HG03280 (cell line): ENCODE measurements at regions not wholly inside any gene's neighbourhood (a gene's known extent, or its start where the extent isn't known, plus 50 kb on each side); places are given as distances from the start of the nearest gene placed in this dataset.

Source experiments
- ATAC-seq: cut with Tn5 transposase; IDR thresholded peaks from one replicate; pipeline ENCODE4 v1.9.1; 2021; ENCODE audit warnings: mild to moderate bottlenecking, moderate library complexity; ENCODE audit not compliant: unreplicated experiment

DNA sequence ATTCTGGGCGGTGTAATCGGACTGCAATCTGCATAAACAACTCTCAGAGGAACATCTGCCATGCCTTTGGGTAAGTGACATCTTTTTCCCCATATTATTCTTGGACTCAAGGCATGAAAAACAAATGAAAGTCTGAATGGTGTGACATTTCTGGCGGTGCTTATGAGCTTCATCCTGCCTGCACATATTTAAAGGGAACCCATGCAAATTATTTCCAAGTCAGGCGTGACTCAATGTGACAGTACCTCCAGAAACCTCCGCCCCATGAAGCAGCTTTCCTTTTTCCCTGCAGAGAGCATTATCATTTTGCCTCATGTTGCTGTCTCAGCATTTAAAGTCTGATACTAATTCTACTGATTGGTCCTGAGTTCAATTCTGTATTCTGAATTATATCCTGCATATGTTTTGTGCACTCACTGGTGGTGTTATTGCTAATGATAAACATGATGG is 585.4 kb downstream of the SNAPC1 start:
- no peak for ATAC-seq

DNA sequence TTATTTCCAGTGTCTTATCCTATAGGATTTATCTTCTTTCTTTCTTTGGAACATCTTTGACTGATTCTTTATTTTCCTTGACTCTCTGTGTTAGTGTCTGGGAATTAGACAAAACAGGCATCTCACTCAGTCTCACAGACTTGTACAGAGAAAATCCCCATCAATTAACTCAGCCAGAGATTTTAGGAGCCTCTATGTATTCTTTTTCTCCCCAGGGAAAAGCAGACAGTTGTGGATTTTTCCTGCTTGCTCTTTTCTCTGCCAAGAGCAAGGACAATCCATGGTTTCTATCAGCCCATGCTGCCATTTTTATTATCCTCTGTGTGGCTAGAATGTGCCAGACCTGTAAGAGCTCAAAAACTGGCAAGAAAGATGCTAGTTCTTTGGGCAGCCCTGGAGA is 595.1 kb downstream of the SNAPC1 start:
- ATAC-seq = no peak

- ATAC-seq = no peak
Measured at GRCh38 chr14:62364161-62364560, 601.9 kb downstream of the SNAPC1 start.

DNA sequence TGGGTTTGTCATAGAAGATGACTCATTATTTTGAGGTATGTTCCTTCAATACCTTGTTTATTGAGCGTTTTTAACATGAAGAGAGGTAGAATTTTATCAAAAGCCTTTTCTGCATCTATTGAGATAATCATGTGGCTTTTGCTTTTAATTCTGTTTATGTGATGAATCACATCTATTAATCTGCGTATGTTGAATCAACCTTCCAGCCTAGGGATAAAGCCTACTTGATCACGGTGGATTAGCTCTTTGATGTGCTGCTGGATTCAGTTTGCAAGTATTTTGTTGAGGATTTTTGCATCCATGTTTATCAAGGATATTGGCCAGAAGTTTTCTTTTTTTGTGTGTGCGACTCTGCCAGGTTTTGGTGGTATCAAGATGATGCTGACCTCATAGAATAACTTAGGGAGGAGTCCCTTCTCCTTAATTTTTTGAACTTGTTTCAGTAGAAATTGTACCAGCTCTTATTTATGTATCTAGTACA is 602.6 kb downstream of the SNAPC1 start:
- ATAC-seq = no peak

- ATAC-seq = no peak
Measured at GRCh38 chr14:62369919-62370560, 607.8 kb downstream of the SNAPC1 start.

DNA sequence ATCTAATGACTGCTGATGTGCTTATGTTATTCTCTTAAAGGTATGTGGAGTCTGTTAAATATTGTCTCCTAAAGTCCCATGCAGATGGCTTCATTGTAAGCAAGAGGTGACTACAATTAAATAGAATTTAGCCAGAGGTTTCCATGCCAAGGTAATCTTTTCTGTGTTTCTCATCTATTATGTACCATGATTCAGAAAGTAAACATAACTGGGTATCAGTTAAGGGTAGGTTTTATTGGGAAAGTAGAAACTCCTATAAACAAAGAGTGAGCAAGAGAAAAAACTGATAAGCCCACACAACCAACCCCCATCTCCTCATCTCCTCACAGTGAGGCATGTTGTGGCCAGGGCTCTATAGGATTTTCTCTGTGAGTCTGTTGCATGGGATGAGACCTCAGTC is 611.7 kb downstream of the SNAPC1 start:
- no peak for ATAC-seq

- ATAC-seq = no peak
Measured at GRCh38 chr14:62378057-62378456, 615.8 kb downstream of the SNAPC1 start.

DNA sequence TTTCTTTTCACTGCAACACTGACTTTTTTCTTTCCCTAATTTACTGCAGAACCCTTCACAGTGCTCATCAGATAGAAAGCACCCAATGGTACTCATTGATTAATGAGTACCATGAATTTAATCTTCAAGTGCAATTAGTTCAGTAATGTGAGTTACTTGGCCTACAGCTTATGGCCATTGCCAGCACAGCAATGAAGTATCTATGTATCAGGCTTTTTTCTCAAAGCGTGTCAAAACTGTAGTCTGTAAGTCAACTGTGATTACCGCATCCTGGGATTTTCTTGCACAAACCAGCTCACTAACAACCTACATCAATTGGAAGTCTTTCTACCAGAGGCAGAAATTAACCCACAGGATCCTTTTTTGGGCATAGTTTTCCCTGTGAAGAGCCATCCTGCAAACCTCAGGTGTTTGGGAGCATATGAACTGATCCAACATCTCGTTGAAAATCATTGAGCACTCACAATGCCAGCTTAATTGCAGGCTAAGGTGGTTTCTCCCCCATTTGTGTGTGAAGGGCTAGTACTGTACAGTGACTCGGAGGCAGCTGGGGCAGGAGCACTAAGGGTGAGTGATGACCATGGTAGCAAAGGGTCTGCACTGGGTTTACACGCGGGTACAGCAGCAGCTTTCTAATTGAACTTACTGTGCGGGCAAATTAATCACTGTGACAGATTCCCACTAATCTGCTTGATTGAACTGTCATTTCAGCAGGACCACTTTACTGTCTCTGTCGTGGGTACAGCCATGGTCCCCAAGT is 619.3 kb downstream of the SNAPC1 start:
- no peak for ATAC-seq

- no peak for ATAC-seq
Measured at GRCh38 chr14:62409169-62409568, 636.1 kb downstream of the KCNH5 start.

DNA sequence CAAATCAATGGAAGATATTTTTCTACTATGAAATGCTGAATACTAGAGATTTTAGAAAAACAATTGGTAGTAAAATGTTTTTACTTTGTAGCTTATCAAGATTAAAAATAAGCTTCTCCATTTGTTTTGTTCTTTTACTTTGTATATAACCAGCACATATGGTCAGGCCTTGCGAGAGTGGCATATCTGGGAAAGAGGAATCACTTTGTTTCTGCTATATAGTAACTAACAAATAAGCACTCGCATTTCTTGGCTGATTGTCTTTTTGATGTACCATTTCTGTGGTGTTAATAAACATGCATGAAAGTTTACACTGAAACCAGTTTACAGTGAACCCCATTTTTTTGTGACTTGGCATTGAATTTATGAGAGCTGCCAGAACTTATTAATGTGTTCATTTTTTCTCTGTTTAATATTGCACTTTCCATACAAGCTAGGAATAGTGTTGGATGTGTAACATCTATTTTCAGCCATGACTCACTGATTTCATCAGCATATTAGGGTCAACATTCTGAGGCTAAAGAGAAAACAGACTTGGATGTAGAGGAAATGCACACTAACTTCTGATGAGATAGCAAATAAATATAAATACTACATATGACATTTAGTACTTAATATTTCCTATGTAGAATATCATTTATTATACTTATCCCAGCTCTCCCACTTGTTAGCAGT is 635.5 kb downstream of the KCNH5 start:
- no peak for ATAC-seq

DNA sequence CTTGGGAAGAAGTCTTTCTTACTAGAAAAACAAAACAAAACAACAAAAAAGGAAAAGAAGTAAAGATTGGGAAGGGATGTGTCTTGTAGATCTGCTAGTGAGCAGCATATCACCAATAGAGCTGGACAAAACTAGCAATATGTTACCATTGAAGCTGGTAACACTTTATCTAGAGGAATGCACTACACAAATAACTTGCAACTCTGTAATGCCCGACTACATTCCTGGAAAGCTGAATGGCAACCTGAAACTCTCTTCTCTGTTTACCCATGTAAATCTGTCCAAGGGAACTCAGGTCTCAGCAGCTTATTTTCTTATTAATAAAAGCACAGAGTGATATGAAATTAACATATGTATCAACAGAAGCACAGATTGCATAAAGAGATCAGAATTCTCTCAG is 624.4 kb downstream of the KCNH5 start:
- no peak for ATAC-seq

GRCh38 chr14:62428429-62429203 is 616.6 kb downstream of the KCNH5 start:
- ATAC-seq = no peak

GRCh38 chr14:62429683-62430082 is 615.6 kb downstream of the KCNH5 start:
- ATAC-seq = no peak

DNA sequence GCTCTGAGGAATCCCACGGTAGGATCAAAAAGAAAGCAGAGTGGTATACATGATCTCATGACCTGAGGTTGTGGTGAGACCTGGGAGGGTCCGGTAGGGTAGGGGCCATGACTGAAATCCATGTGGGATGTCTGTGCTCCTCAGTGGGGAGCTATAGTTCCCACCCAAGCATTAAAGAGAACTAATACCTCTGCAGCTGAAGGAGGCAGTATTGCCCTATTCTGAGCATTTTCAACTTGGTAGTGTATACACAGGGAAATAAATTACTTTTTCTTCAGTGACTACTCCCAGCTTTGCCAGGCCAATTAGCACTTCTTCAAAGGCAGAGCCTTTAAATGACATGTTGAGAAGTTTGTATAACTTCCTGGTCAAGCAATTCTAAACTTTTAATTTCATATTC is 613.8 kb downstream of the KCNH5 start:
- no peak for ATAC-seq

GRCh38 chr14:62432955-62433354 is 612.3 kb downstream of the KCNH5 start:
- ATAC-seq = no peak

DNA sequence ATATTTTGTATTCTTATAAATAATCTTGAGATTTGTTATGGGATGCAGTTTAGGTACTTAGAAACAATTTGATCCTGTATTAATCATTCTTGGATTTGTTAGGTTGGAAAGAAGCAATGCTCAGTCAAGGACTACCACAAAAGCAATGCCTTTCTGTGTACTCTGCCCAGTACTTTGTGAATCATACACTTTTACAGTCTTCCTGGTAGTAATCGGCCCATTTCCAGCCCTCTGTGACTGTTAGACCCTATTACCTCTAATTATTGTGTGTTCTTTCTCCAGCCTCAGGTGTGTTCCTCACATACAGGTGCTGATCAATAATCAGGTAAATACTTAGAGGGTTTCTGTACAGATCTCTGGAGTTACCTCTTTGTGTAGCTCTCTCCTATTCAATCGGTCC is 609.0 kb downstream of the KCNH5 start:
- no peak for ATAC-seq

DNA sequence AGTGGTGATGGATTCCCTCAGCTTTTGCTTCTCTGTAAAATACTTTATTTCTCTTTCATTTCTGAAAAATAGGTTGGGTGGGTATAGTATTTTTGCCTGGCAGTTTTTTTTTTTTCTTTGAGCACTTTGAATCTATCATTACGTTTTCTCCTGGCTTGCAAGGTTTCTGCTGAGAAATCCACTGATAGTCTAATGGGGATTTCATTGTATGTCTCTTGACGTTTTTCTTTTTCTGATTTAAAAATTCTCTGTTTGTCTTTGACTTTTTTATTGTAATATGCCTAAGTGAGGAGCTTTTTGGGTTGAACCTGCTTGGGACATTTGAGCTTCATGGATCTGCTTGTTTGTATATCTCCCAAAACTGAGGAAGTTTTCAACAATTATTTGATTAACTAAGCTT is 606.0 kb downstream of the KCNH5 start:
- ATAC-seq = no peak

DNA sequence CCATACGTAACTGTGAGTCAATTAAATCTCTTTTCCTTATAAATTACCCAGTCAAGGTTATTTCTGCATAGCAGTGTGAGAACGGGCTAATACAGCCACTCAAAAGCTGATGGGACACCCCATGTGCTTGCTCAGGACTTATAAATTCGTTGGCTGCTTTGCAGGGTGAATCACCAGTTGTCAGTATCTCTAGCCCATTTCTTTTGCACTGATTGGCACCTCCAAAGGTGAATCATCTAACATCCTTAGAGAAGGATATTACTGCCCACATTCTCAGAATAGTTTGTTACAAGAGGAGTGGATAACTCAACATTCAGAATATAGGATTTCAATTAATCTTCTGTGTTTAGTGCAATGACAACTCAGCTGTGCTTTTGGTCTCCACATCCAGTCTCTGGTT is 601.5 kb downstream of the KCNH5 start:
- no peak for ATAC-seq

GRCh38 chr14:62445570-62445969 is 599.7 kb downstream of the KCNH5 start:
- ATAC-seq = no peak

GRCh38 chr14:62451221-62451620 is 594.0 kb downstream of the KCNH5 start:
- no peak for ATAC-seq

- no peak for ATAC-seq
Measured at GRCh38 chr14:62453226-62453625, 592.0 kb downstream of the KCNH5 start.
